Fibroblast of gingiva (primary cell): ENCODE measurements at regions not wholly inside any gene's neighbourhood (a gene's known extent, or its start where the extent isn't known, plus 50 kb on each side); places are given as distances from the start of the nearest gene placed in this dataset.
A peak's percentile ranks its signal among the peaks of the same experiment; 100 is the strongest.
"Not testable (repeated sequence)": the region's sequence is repeated elsewhere in the genome, so short reads cannot be mapped to it uniquely, and the experiment has no call there.

Source experiments
- DNase-seq: peaks from one replicate; pipeline ENCODE4 v3.0.0-alpha.2; 2011; ENCODE audit warnings: low read depth

DNA sequence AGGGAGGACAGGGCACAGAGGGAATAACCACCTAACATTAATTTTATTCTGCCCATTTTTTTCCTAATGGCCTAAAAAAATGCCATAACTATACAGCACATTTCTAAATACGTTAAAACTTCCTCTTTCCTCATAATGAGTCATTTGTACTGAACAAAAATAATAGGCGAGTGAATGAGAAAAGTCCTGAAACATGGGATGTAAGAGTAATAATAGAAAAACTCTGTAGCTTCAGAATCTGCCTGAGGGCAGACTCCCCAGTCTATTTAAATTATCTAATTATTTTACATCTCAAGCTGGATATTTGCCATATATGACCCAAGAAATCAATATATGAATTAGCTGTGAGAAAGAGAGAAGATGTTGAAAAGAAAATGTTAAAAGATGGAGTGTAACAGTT, 285.1 kb downstream of the TMX3 start:
- DNase-seq: peak; percentile 39

DNA sequence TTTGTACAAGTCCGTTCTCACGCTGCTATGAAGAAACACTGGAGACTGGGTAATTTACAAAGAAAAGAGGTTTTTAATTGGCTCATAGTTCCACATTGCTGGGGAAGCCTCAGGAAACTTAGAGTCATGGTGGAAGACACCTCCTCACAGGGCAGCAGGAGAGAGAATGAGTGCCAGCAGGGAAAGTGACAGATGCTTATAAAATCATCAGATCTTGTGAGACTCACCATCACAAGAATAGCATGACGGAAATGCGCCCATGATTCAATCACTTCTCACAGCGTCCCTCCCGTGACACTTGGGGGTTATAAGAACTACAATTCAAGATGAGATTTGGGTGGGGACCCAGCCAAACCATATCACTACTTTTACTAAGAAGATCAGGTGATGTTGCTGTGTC, 285.8 kb downstream of the TMX3 start:
- no peak for DNase-seq

- no peak for DNase-seq
These were observed 286.2 kb downstream of the TMX3 start for GRCh38 chr18:68428661-68429060.

- peak; percentile 57 for DNase-seq
These were observed 286.9 kb downstream of the TMX3 start for GRCh38 chr18:68427951-68428401.

DNA sequence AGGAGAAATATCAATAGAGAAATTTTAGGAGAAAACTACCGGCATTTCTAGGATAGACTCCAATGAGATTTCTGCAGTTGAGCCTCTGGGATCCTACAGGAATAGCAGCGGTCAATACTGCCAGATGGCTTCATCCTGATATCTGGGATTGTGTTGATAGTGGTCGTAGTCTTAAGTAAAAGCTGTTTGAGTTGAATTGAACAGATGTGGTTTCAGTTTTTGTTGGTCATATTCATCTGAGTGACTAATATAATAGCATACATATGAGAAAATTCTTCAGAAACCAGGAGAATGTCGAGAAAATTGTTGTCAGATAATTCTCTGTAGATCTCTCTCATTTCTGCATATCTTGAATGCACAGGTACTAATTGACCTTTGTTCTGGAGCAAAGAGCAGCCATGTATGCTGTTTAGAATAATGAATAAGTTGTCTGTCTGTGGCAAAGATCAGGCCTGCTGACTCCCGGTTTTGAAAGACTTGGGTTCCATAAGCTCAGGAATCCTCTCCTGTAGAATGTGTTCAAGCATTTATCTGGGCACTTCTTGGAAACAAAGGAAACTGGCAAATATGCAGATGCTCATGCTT, 288.1 kb downstream of the TMX3 start:
- no peak for DNase-seq

DNA sequence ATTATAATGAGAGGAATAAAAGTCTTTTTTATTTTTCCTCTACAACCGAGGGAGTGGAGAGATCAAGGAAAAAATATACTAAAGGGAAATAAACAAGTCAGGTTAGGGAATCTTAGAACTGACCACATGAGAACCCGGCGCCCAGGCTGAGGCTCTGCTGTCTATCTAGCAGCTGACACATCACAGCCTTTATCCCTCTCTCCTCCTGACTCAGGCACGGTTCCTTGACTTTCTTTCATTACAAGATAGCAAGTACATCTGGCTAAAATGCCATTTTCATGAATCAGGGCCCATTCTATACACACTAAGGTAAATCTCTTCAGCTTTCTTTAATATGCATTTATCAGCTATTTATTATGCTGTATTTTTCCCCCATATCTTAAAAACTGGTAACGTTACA, 296.0 kb downstream of the TMX3 start:
- no peak for DNase-seq

DNA sequence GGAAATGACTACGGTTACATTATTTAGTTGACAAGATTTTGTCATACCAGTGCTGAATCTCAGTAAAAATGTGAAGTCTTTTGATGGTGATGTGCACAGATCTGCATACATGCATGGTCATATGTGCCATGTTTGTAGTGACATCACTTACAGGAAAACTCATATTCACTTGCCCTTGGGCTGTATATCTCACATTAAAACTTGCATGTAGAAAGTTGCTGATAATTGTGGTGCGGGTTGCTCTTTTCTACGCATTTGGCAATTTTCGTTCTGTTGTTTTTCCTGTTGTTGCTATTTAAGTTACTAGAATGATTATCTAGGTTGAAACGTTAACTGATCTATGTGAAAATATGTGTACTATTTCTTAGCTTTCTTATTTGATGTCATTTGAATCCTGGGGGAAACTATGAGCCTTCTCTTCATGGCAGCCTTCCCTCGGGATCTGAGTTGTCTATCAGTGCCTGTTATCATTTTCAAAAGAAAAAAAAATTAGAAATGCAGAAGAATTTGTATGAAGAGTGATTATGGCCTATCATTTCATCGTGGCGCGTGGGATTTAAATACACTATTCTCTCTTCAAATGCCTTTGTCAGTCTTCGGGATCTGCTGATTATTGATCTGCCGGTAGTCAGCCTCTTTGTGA, 296.6 kb downstream of the TMX3 start:
- DNase-seq: no peak

DNA sequence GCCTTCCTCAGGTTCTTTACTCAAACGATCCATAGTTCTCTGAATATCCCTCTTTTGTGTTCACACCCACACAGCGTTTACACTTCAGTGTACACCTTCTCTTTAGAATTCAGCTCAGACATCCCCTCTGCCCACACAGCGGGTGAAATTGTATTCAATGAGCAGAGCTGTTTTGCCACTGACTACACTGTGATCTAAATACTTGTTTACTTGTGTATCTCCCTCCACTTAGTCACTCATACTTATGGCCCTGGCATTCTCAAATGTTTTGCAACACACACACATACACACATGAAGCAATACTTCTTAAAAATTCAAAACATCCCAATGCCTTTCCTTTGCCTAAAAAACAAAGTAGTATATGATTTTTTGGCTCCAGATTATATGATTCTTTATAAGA, 297.1 kb downstream of the TMX3 start:
- peak; percentile 89 for DNase-seq

DNA sequence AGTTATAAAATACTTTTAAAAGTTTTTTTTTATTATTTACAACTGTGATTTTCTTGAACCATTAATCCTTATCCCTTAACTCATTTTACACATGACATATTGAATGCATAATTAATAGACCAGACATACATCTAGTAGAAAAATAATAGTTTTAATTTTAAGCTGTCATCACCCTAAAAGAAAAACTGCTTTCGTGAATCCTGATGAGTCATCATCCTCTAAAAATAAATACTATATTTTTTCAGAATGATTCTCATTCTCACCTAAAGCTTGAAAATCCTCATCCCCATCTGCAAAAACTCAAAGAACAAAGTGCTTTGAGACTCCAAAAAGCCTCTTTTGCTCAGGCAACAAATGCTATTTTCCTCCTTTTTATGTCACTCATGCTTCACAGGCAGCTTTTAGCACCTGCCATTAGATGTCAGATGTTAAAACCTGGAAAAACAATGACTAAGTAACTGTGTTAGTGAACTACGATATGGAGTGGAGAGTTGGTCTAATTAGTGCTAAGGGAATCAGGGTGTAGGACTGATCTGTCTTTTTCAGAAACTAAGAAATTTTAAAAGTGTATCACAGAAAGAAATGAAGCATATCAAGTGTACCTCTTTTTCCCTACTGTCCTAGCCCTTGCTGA, 297.6 kb downstream of the TMX3 start:
- DNase-seq: no peak

GRCh38 chr18:68414407-68414806, 300.5 kb downstream of the TMX3 start:
- DNase-seq: no peak

GRCh38 chr18:68409576-68409975, 305.3 kb downstream of the TMX3 start:
- no peak for DNase-seq

- DNase-seq: peak; percentile 3
These were observed 308.1 kb downstream of the TMX3 start for GRCh38 chr18:68406761-68407160.

- no peak for DNase-seq
These were observed 312.1 kb downstream of the TMX3 start for GRCh38 chr18:68402784-68403183.

DNA sequence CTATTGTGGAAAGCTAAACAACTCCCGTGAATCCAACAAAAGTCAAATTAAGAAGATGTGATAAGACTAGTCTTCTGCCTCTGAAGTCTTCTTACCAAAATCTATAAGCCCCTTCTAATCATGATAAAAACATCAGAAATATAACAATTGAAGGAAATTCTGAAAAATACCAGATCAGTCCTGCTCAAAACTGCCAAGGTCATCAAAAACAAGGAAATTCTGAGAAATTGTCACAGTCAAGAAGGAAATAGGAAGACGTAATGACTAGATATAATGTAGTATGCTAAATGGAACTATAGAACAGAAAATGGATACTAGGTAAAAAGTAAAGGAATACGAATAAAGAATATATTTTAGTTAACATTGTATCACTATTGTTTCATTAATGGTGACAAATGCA, 314.0 kb downstream of the TMX3 start:
- DNase-seq: no peak

- no peak for DNase-seq
These were observed 315.2 kb downstream of the TMX3 start for GRCh38 chr18:68399721-68400120.

- DNase-seq: no peak
These were observed 317.5 kb downstream of the TMX3 start for GRCh38 chr18:68397241-68398035.

DNA sequence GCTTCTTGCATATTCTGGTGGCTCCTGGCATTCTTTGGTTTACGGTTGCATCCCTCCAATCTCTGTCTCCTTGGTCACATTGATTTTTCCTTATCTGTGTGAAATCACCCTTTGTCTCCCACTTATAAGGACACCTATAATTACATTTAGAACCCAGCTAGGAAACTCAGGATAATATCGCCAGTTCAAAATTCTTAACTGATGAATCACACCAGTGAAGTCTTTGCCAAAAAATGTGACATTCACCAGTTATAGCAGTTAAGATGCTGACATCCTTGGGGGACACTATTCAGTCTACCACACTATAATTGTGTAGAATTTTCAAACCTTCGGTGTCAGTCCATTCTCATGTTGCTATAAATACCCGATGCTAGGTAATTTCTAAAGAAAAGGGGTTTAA, 320.2 kb downstream of the TMX3 start:
- no peak for DNase-seq

DNA sequence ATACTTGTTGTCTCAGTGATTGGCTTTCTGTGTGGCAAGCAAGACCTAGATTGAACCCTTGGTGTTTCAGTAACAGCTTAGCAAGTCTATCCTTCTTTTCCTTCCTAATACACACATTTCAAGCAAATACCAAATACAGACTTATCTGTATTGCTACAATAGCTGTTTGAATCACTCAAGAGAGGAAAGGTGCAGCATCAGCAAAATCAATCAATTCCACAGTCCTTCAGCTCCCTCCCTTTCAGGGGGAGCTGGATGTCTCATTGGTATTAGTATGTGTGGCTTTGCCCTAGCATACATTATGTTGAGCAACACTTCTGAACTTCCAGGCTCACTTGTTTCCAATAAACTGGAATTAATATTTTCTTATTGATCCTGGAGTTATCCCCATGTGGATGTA, 323.1 kb downstream of the TMX3 start:
- no peak for DNase-seq

GRCh38 chr18:68387246-68387645, 327.7 kb downstream of the TMX3 start:
- DNase-seq: no peak

DNA sequence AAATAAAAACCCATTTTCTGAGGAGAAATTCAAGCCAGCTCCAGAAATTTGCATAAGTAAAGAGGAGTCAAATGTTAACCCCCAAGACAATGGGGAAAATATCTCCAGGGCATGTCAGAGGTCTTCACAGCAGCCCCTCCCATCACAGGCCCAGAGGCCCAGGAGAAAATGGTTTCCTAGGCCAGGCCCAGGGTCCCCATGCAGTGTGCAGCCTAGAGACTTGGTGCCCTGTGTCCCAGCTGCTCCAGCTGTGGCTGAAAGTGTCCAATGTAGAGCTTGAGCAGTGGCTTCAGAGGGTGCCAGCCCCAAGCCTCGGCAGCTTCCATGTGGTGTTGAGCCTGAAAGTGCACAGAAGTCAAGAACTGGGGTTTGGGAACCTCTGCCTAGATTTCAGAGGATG, 330.9 kb downstream of the TMX3 start:
- DNase-seq: not testable (repeated sequence)

DNA sequence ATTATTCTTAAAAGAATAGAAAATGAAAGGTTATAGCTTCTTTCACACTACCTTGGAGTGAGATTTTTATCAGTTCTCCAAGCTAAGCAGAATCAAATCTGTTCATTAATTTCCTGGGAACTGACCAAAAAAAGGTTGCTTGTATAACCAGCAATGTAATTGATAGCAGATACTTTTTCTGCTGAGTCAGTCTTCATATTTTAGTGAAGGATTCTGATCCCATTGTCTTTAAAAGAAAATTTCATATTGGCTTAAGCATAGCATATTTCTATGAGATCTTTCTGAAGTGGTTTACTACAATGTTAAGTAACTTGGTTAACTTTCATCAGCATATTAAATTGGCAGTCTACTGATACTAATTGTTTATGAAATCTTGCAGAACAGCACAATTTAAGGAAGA, 338.0 kb downstream of the TMX3 start:
- peak; percentile 60 for DNase-seq

GRCh38 chr18:68362907-68363306, 352.0 kb downstream of the TMX3 start:
- DNase-seq: no peak

- DNase-seq: no peak
These were observed 359.3 kb downstream of the TMX3 start for GRCh38 chr18:68355637-68356036.
